IPS-15b (cell line): ENCODE measurements at regions not wholly inside any gene's neighbourhood (a gene's known extent, or its start where the extent isn't known, plus 50 kb on each side); places are given as distances from the start of the nearest gene placed in this dataset.
"Not testable (repeated sequence)": the region's sequence is repeated elsewhere in the genome, so short reads cannot be mapped to it uniquely, and the experiment has no call there.

Experiments
- H3K27me3 ChIP-seq: one replicate; pipeline ENCODE4 v1.6.1; 2013; ENCODE audit warnings: low read length; ENCODE audit not compliant: control insufficient read depth, insufficient read depth
- H3K36me3 ChIP-seq: one replicate; pipeline ENCODE4 v1.6.1; 2013; ENCODE audit warnings: low read length; ENCODE audit not compliant: control insufficient read depth, insufficient read depth
- H3K4me1 ChIP-seq: one replicate; pipeline ENCODE4 v1.6.1; 2013; ENCODE audit warnings: mild to moderate bottlenecking, low read length; ENCODE audit not compliant: control insufficient read depth, insufficient read depth
- H3K4me3 ChIP-seq: one replicate; pipeline ENCODE4 v1.5.1; 2013; ENCODE audit warnings: low read depth, low read length
- H3K9ac ChIP-seq: one replicate; pipeline ENCODE4 v1.6.1; 2013; ENCODE audit warnings: low read depth, mild to moderate bottlenecking, low read length
- H3K9me3 ChIP-seq: one replicate; pipeline ENCODE4 v1.6.1; 2013; ENCODE audit warnings: mild to moderate bottlenecking, low read length; ENCODE audit not compliant: control insufficient read depth, insufficient read depth

DNA sequence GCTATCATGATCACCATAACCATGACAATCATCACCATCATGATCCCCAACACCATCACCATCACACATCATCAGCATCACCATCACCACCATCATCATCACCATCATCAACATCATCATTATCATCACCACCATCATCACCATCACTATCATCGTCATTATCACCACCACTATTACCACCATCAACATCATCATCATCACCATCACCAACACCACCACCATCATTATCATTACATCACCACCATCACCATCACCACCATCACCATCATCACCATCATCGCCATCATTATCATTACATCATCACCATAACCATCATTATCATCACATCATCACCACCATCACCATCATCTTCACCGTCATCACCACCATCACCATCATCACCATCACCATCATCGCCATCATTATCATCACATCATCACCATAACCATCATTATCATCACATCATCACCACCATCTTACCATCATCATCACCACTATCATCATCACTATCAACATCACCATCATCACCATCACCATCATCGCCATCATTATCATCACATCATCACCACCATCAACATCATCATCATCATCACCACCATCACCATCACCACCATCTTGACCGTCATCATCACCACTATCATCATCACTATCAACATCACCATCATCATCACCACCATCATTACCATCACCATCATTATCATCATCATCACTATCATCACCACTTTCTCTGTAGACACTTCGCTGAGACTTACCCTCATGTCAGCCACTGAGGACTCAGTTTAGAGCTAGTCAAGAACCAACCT is 366.0 kb downstream of the C16orf95 start:
- H3K4me1 ChIP-seq: no peaks in the 10 kb centered on the region
- H3K9ac ChIP-seq: no peak overlapping the region
- no peak overlapping the region for H3K4me3 ChIP-seq
- no peaks in the 10 kb centered on the region for H3K27me3 ChIP-seq
- no peaks in the 10 kb centered on the region for H3K9me3 ChIP-seq
- H3K36me3 ChIP-seq: no peaks in the 10 kb centered on the region

- Histone ChIP-seq H3K4me1 (no peaks in the 10 kb centered on the region), H3K36me3 (no peaks in the 10 kb centered on the region), H3K9me3 (no peaks in the 10 kb centered on the region)
Observed at GRCh38 chr16:86951831-86952598, 365.2 kb downstream of the C16orf95 start.

GRCh38 chr16:86952769-86953168 is 364.4 kb downstream of the C16orf95 start:
- H3K4me3 ChIP-seq: no peak overlapping the region
- no peak overlapping the region for H3K9ac ChIP-seq
- no peaks in the 10 kb centered on the region for H3K27me3 ChIP-seq
- no peaks in the 10 kb centered on the region for H3K36me3 ChIP-seq
- no peaks in the 10 kb centered on the region for H3K9me3 ChIP-seq
- no peaks in the 10 kb centered on the region for H3K4me1 ChIP-seq

More at GRCh38 chr16:86951831-86952598, 365.2 kb downstream of the C16orf95 start:
- H3K4me3 ChIP-seq: no peak overlapping the region
- no peak overlapping the region for H3K9ac ChIP-seq
- H3K27me3 ChIP-seq: no peaks in the 10 kb centered on the region

DNA sequence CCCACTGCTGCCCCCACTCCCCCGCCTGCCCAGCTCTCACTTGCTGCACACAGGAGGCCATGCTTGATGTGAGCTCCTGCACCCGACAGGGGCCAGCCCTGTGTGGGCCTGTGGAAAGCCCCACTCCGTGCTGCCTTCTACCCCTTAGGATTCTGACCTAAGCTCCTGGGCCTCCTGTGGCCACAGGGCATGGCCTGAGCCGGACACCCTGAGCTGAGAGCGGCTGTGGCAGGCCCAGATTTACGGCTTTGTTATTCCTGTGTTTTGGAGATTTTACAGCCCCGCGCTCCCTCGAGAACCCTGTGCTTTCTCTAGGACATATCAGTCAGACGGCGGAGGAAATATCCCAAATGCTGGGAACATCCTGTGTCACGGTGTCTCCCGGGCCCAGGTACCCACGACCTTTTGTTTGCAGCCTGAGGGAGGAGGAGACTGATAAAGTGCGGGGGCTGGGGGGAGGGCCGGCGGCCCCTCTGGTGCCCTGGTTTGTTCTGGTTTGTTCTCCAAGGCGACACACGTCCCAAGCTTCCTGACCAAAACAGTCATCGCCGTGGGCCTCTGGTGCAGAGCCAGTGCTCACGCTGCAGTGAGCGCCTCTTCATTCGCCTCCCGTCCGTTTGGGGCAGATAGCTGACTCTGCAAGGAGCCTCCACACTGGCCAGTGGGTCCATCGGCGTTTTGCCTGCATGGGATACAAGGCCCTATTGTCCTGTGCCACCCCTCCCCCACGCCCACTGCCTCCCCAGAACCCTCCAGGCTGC is 363.4 kb downstream of the C16orf95 start:
- Histone ChIP-seq H3K4me1 (no peaks in the 10 kb centered on the region), H3K27me3 (no peaks in the 10 kb centered on the region), H3K4me3 (no peak overlapping the region), H3K36me3 (no peaks in the 10 kb centered on the region), H3K9ac (no peak overlapping the region), H3K9me3 (no peaks in the 10 kb centered on the region)

- Histone ChIP-seq H3K9ac (no peak overlapping the region), H3K4me1 (no peaks in the 10 kb centered on the region)
Observed at GRCh38 chr16:86955136-86955855, 361.9 kb downstream of the C16orf95 start.

DNA sequence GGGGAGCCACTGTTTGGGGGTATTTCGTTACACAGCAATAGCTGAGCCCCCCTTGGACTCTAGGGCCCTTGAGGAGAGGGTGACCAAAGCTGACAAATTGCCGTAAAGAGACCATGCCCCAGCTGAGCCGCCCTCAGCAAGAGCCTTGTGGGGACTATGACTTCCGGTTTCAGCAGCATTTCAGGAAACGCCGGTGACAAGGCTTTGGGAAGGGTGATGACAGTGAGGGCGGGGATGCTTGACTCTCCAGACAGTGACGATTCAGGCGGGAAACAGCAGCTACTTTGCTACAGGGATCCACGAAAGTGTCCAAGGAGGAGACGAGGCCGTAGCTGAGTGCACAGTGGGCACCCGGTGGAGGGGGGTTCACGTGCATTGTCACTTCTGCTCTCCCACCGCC is 360.8 kb downstream of the C16orf95 start:
- Histone ChIP-seq H3K4me1 (no peaks in the 10 kb centered on the region), H3K36me3 (no peaks in the 10 kb centered on the region), H3K9me3 (no peaks in the 10 kb centered on the region), H3K4me3 (no peak overlapping the region), H3K9ac (no peak overlapping the region), H3K27me3 (no peaks in the 10 kb centered on the region)

More at GRCh38 chr16:86955136-86955855, 361.9 kb downstream of the C16orf95 start:
- Histone ChIP-seq H3K36me3 (no peaks in the 10 kb centered on the region), H3K27me3 (no peaks in the 10 kb centered on the region), H3K4me3 (no peak overlapping the region), H3K9me3 (no peaks in the 10 kb centered on the region)

- not testable (repeated sequence) for H3K36me3 ChIP-seq, H3K4me3 ChIP-seq, H3K4me1 ChIP-seq, H3K27me3 ChIP-seq, H3K9me3 ChIP-seq, H3K9ac ChIP-seq
Observed at GRCh38 chr16:86957662-86958198, 359.5 kb downstream of the C16orf95 start.

- H3K27me3 ChIP-seq: no peaks in the 10 kb centered on the region
- H3K9ac ChIP-seq: no peak overlapping the region
- H3K36me3 ChIP-seq: no peaks in the 10 kb centered on the region
- H3K4me1 ChIP-seq: no peaks in the 10 kb centered on the region
- H3K9me3 ChIP-seq: no peaks in the 10 kb centered on the region
- no peak overlapping the region for H3K4me3 ChIP-seq
Observed at GRCh38 chr16:86958423-86958822, 358.8 kb downstream of the C16orf95 start.

DNA sequence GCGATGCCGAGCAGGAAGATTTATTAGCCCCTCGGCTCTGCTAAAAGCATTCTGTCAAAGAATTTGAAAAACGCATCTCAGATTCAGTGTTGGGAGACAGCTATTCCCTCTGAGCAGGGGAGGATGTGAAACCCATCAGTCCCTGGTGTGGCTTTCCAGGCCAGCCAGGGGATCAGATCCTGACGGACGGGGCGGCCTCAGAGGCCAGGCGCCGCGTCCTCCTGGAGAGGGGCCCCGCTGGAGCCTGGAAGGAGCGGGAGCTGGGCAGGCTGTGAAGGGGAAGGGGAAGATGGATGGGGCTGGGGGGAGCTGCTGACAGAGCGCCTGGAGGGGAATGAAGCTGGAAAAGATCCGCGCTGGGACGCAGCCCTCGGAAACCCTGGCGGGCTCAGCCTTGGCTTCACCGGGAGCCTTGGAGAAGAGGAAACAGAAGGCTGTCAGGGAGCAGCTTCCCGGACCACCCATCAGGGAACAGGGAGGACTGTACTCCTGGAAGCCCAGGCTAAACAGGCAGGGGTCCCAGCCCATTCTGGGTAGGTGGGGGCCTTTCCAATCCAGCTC is 358.0 kb downstream of the C16orf95 start:
- no peaks in the 10 kb centered on the region for H3K9me3 ChIP-seq
- H3K4me1 ChIP-seq: no peaks in the 10 kb centered on the region
- H3K9ac ChIP-seq: no peak overlapping the region
- no peaks in the 10 kb centered on the region for H3K27me3 ChIP-seq
- H3K4me3 ChIP-seq: no peak overlapping the region
- no peaks in the 10 kb centered on the region for H3K36me3 ChIP-seq

DNA sequence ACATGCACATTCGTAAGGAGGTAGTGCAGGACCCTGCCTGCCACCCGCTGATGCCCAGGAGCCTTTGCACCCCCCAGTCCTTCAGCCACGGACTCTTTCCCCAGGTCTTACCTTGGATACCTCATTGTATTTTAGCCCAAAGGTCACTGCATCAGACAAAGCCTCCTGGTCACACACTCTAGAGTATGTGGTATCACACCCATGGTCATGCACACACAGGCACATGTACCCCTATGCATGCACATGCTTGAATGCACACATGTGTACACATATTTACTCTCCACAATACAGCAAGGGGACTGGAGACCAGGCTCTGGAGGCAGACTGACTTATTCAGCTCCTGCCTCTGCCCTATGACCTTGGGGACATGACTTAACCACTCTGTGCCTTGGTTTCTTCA is 357.5 kb downstream of the C16orf95 start:
- no peaks in the 10 kb centered on the region for H3K9me3 ChIP-seq
- no peaks in the 10 kb centered on the region for H3K4me1 ChIP-seq
- no peak overlapping the region for H3K9ac ChIP-seq
- no peaks in the 10 kb centered on the region for H3K36me3 ChIP-seq
- no peak overlapping the region for H3K4me3 ChIP-seq
- H3K27me3 ChIP-seq: no peaks in the 10 kb centered on the region

- H3K36me3 ChIP-seq: no peaks in the 10 kb centered on the region
- no peak overlapping the region for H3K9ac ChIP-seq
- no peaks in the 10 kb centered on the region for H3K27me3 ChIP-seq
Observed at GRCh38 chr16:86960266-86960665, 356.9 kb downstream of the C16orf95 start.

More at GRCh38 chr16:86960266-86960665, 356.9 kb downstream of the C16orf95 start:
- Histone ChIP-seq H3K9me3 (no peaks in the 10 kb centered on the region), H3K4me3 (no peak overlapping the region), H3K4me1 (no peaks in the 10 kb centered on the region)
